ENCODE measurements at regions not wholly inside any gene's neighbourhood (a gene's known extent, or its start where the extent isn't known, plus 50 kb on each side); places are given as distances from the start of the nearest gene placed in this dataset.

- Mint-ChIP-seq H3K27me3 (ENCODE audit: low read depth) (no peaks in the 10 kb centered on the region), H3K4me1 (ENCODE audit: low read depth) (no peaks in the 10 kb centered on the region), H3K9me3 (peaks cover 0 to 5% of the 10 kb centered on the region in 2 donors), H3K4me3 (no peak overlapping the region), H3K36me3 (ENCODE audit: insufficient read depth in 2 of 2) (no peaks in the 10 kb centered on the region), H3K27ac (no peak overlapping the region)
- DNase-seq (no peak), ATAC-seq (replicated peaks in 1 of 2) (no peak)
Measured at GRCh38 chr16:76612497-76612896, 335.3 kb downstream of the CNTNAP4 start.

- DNase-seq: no peak
- Mint-ChIP-seq H3K27ac (no peak overlapping the region), H3K36me3 (ENCODE audit: insufficient read depth in 2 of 2) (no peaks in the 10 kb centered on the region), H3K4me3 (no peak overlapping the region), H3K9me3 (peaks cover 4 to 7% of the 10 kb centered on the region in 2 donors), H3K27me3 (ENCODE audit: low read depth) (no peaks in the 10 kb centered on the region), H3K4me1 (ENCODE audit: low read depth) (no peaks in the 10 kb centered on the region)
- no peak for ATAC-seq (replicated peaks in 1 of 2)
Measured at GRCh38 chr16:76614269-76614668, 337.1 kb downstream of the CNTNAP4 start.

- Mint-ChIP-seq H3K27ac (no peak overlapping the region), H3K36me3 (ENCODE audit: insufficient read depth in 2 of 2) (no peaks in the 10 kb centered on the region), H3K9me3 (peaks cover 4 to 6% of the 10 kb centered on the region in 2 donors), H3K4me1 (ENCODE audit: low read depth) (no peaks in the 10 kb centered on the region), H3K27me3 (ENCODE audit: low read depth) (no peaks in the 10 kb centered on the region), H3K4me3 (no peak overlapping the region)
- ATAC-seq (replicated peaks in 1 of 2) (no peak), DNase-seq (no peak)
Measured at GRCh38 chr16:76622876-76623275, 345.7 kb downstream of the CNTNAP4 start.

GRCh38 chr16:76634847-76635697 lies 357.9 kb downstream of the CNTNAP4 start:
- no peak overlapping the region for H3K4me3 Mint-ChIP-seq
- no peak overlapping the region for H3K27ac Mint-ChIP-seq
- DNase-seq: no peak
- peaks cover 6 to 12% of the 10 kb centered on the region in 2 donors for H3K9me3 Mint-ChIP-seq
- ATAC-seq (replicated peaks in 1 of 2): no peak
- H3K27me3 Mint-ChIP-seq (ENCODE audit: low read depth): no peaks in the 10 kb centered on the region
- H3K36me3 Mint-ChIP-seq (ENCODE audit: insufficient read depth in 2 of 2): peaks cover 2% of the 10 kb centered on the region in 2 donors
- no peaks in the 10 kb centered on the region for H3K4me1 Mint-ChIP-seq (ENCODE audit: low read depth)

- ATAC-seq (replicated peaks in 1 of 2) (no peak), DNase-seq (no peak)
- Mint-ChIP-seq H3K27ac (no peak overlapping the region), H3K4me1 (ENCODE audit: low read depth) (no peaks in the 10 kb centered on the region), H3K4me3 (no peak overlapping the region), H3K9me3 (peaks cover 0 to 8% of the 10 kb centered on the region in 2 donors), H3K36me3 (ENCODE audit: insufficient read depth in 2 of 2) (peaks cover 0 to 2% of the 10 kb centered on the region in 2 donors), H3K27me3 (ENCODE audit: low read depth) (no peaks in the 10 kb centered on the region)
Measured at GRCh38 chr16:76639685-76640289, 362.6 kb downstream of the CNTNAP4 start.

GRCh38 chr16:76650582-76650981 lies 373.4 kb downstream of the CNTNAP4 start:
- no peak overlapping the region for H3K27ac Mint-ChIP-seq
- ATAC-seq (replicated peaks in 1 of 2) (no peak), DNase-seq (no peak)
- H3K9me3 Mint-ChIP-seq: peaks cover 7 to 10% of the 10 kb centered on the region in 2 donors
- H3K36me3 Mint-ChIP-seq (ENCODE audit: insufficient read depth in 2 of 2): no peaks in the 10 kb centered on the region
- H3K4me1 Mint-ChIP-seq (ENCODE audit: low read depth): no peaks in the 10 kb centered on the region
- no peaks in the 10 kb centered on the region for H3K27me3 Mint-ChIP-seq (ENCODE audit: low read depth)
- no peak overlapping the region for H3K4me3 Mint-ChIP-seq

- Mint-ChIP-seq H3K27me3 (ENCODE audit: low read depth) (no peaks in the 10 kb centered on the region), H3K4me1 (ENCODE audit: low read depth) (no peaks in the 10 kb centered on the region), H3K27ac (no peak overlapping the region), H3K9me3 (peaks cover 2 to 4% of the 10 kb centered on the region in 2 donors), H3K4me3 (no peak overlapping the region), H3K36me3 (ENCODE audit: insufficient read depth in 2 of 2) (no peaks in the 10 kb centered on the region)
- DNase-seq (no peak), ATAC-seq (replicated peaks in 1 of 2) (peak; percentile 39 to 50)
Measured at GRCh38 chr16:76653390-76654026, 376.3 kb downstream of the CNTNAP4 start.

GRCh38 chr16:76654088-76654820 lies 377.1 kb downstream of the CNTNAP4 start:
- H3K4me1 Mint-ChIP-seq (ENCODE audit: low read depth): no peaks in the 10 kb centered on the region
- H3K27me3 Mint-ChIP-seq (ENCODE audit: low read depth): no peaks in the 10 kb centered on the region
- no peak overlapping the region for H3K27ac Mint-ChIP-seq
- DNase-seq (no peak), ATAC-seq (replicated peaks in 1 of 2) (no peak)
- peaks cover 2 to 4% of the 10 kb centered on the region in 2 donors for H3K9me3 Mint-ChIP-seq
- no peak overlapping the region for H3K4me3 Mint-ChIP-seq
- no peaks in the 10 kb centered on the region for H3K36me3 Mint-ChIP-seq (ENCODE audit: insufficient read depth in 2 of 2)

- Mint-ChIP-seq H3K36me3 (ENCODE audit: insufficient read depth in 2 of 2) (no peaks in the 10 kb centered on the region), H3K27me3 (ENCODE audit: low read depth) (no peaks in the 10 kb centered on the region), H3K4me3 (no peak overlapping the region), H3K9me3 (peaks cover 0 to 2% of the 10 kb centered on the region in 2 donors), H3K4me1 (ENCODE audit: low read depth) (no peaks in the 10 kb centered on the region), H3K27ac (no peak overlapping the region)
- DNase-seq: no peak
- no peak for ATAC-seq (replicated peaks in 1 of 2)
Measured at GRCh38 chr16:76656994-76657393, 379.8 kb downstream of the CNTNAP4 start.

GRCh38 chr16:76661691-76662235 lies 384.6 kb downstream of the CNTNAP4 start:
- Mint-ChIP-seq H3K4me1 (ENCODE audit: low read depth) (no peaks in the 10 kb centered on the region), H3K9me3 (peaks cover 0 to 2% of the 10 kb centered on the region in 2 donors), H3K36me3 (ENCODE audit: insufficient read depth in 2 of 2) (no peaks in the 10 kb centered on the region), H3K4me3 (no peak overlapping the region), H3K27me3 (ENCODE audit: low read depth) (no peaks in the 10 kb centered on the region), H3K27ac (no peak overlapping the region)
- ATAC-seq (replicated peaks in 1 of 2) (no peak), DNase-seq (no peak)

GRCh38 chr16:76665571-76666275 lies 388.5 kb downstream of the CNTNAP4 start:
- Mint-ChIP-seq H3K4me1 (ENCODE audit: low read depth) (no peaks in the 10 kb centered on the region), H3K36me3 (ENCODE audit: insufficient read depth in 2 of 2) (no peaks in the 10 kb centered on the region), H3K27me3 (ENCODE audit: low read depth) (no peaks in the 10 kb centered on the region), H3K27ac (no peak overlapping the region), H3K9me3 (no peaks in the 10 kb centered on the region), H3K4me3 (no peak overlapping the region)
- ATAC-seq (replicated peaks in 1 of 2): no peak
- DNase-seq: no peak

- H3K27ac Mint-ChIP-seq: no peak overlapping the region
- no peaks in the 10 kb centered on the region for H3K9me3 Mint-ChIP-seq
- H3K36me3 Mint-ChIP-seq (ENCODE audit: insufficient read depth in 2 of 2): no peaks in the 10 kb centered on the region
- DNase-seq (no peak), ATAC-seq (replicated peaks in 1 of 2) (no peak)
- no peaks in the 10 kb centered on the region for H3K27me3 Mint-ChIP-seq (ENCODE audit: low read depth)
- no peak overlapping the region for H3K4me3 Mint-ChIP-seq
- no peaks in the 10 kb centered on the region for H3K4me1 Mint-ChIP-seq (ENCODE audit: low read depth)
Measured at GRCh38 chr16:76668207-76668725, 391.1 kb downstream of the CNTNAP4 start.

Data from activated T-cell treated with anti-CD3 and anti-CD28 coated beads, Interleukin-2, amount 50 U/mL, for 72 hours (primary cell).